ENCODE measurements at regions not wholly inside any gene's neighbourhood (a gene's known extent, or its start where the extent isn't known, plus 50 kb on each side); places are given as distances from the start of the nearest gene placed in this dataset.

DNA sequence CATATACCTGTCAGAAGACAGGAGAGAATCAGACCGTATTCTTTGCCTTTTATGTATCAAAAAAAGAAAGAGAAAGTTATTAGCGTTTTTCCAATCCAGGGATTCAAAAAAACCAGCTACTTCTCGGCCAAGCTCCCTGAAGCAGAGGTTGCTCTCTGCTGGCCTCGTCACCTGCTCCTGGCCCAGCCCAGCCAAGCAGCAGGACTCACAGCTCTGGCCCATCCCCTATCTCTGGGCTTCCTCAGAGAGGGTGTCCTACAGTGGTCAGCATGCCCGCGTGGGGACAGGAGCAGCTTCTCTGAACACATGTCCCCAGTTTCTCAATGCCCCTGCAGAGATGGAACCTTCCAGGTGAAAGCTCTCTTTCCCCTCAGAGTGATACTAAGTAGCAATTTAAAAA, 209.0 kb downstream of the URI1 start:
- DNase-seq (ENCODE audit: extremely low spot score, unreplicated experiment), result no peak
- TF ChIP-seq, protein P1, sequence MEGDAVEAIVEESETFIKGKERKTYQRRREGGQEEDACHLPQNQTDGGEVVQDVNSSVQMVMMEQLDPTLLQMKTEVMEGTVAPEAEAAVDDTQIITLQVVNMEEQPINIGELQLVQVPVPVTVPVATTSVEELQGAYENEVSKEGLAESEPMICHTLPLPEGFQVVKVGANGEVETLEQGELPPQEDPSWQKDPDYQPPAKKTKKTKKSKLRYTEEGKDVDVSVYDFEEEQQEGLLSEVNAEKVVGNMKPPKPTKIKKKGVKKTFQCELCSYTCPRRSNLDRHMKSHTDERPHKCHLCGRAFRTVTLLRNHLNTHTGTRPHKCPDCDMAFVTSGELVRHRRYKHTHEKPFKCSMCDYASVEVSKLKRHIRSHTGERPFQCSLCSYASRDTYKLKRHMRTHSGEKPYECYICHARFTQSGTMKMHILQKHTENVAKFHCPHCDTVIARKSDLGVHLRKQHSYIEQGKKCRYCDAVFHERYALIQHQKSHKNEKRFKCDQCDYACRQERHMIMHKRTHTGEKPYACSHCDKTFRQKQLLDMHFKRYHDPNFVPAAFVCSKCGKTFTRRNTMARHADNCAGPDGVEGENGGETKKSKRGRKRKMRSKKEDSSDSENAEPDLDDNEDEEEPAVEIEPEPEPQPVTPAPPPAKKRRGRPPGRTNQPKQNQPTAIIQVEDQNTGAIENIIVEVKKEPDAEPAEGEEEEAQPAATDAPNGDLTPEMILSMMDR (IDR thresholded peaks at IDR 0.05), result no peak
- H3K27ac Mint-ChIP-seq (ENCODE audit: unreplicated experiment), result no peak overlapping the region
- no peak overlapping the region for H3K4me3 Mint-ChIP-seq (ENCODE audit: unreplicated experiment)
- H3K9me3 Mint-ChIP-seq (ENCODE audit: unreplicated experiment), result no peaks in the 10 kb centered on the region
- no peaks in the 10 kb centered on the region for H3K4me1 Mint-ChIP-seq (ENCODE audit: unreplicated experiment)
- no peaks in the 10 kb centered on the region for H3K36me3 Mint-ChIP-seq (ENCODE audit: unreplicated experiment)
- H3K27me3 Mint-ChIP-seq (ENCODE audit: unreplicated experiment), result no peaks in the 10 kb centered on the region

DNA sequence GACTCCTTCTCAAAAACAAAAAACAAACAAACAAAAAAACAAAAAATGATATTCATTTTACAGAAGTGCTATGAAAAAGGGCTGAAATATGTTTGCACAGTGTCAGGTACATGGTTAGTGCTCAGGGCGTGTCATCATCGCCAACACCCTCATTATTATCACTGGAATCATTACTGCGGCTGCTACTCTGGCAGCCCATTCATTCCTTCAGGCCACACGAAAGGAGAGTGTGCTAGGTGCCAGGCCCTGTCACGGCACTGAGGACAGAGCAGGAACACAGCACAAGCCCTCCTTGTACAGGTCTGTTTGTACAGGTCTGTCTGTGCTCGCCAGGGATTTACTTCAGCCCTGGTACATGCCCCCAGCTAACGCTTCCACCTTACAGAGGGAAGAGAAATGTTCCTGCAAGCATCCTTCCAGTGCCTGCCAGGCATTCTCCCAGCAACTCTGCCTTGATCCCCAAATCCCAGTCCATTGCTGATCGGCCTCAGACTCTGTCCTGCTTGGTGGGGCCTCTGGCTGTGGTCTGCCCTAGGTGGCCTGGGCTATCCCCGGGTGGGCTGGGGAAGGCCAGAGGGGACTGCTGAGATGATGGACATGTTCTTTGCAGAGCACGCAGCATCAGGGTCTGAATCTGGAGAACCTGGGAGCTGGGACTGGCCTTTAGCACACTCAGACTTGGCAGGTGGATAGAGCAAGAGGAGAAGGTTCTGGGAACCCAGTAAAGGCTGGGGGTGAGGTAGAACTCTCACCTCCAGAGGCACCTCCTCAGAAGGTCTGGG, 210.7 kb downstream of the URI1 start:
- no peaks in the 10 kb centered on the region for H3K9me3 Mint-ChIP-seq (ENCODE audit: unreplicated experiment)
- no peaks in the 10 kb centered on the region for H3K36me3 Mint-ChIP-seq (ENCODE audit: unreplicated experiment)
- H3K27me3 Mint-ChIP-seq (ENCODE audit: unreplicated experiment), result no peaks in the 10 kb centered on the region
- no peak overlapping the region for H3K4me3 Mint-ChIP-seq (ENCODE audit: unreplicated experiment)
- no peaks in the 10 kb centered on the region for H3K4me1 Mint-ChIP-seq (ENCODE audit: unreplicated experiment)
- H3K27ac Mint-ChIP-seq (ENCODE audit: unreplicated experiment), result no peak overlapping the region
- TF ChIP-seq, protein P1 (IDR thresholded peaks at IDR 0.05), result no peak
- DNase-seq (ENCODE audit: extremely low spot score, unreplicated experiment), result no peak

DNA sequence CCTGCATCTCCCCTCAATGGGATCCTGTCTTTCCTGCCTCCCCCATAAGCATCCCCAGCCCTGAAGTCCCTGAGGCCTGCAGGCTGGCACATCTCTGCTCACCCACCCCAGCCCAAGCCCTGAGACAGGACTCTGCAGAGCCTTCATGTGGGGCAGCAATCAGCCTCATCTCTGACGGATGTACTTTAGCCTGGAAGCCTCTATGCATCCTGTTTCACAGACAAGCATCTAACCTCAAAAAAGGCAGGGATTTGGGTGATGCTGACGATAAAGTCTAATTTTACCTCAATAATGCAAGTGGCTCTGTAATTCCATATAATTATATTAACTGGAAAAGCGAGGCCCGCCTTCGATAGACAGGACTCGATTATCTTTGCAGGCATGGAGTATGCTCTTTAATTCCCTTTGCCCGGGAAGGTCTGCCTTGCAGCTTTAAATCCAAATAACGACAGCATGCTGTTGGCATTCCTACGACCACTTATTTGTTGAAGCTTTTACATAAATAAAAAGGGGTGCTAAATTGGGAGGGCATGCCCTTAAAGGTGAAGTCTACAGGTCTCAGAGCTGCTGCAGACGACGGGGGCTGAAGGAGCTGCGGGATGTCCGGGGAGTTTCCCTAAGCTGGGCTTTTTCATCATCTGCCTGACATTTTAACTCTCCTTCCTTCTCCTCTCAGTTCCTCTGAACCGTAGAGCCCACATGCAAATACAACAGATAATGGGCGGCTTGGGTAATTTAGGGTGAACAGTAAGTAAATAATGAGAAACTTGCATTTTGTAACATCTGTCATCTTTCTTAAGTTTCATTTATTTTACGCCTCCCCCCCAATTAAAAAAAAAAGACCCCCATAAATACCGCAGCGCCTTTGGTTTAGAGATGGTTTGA, 211.5 kb downstream of the URI1 start:
- no peak overlapping the region for H3K27ac Mint-ChIP-seq (ENCODE audit: unreplicated experiment)
- TF ChIP-seq, protein P1 (IDR thresholded peaks at IDR 0.05), result no peak
- H3K4me1 Mint-ChIP-seq (ENCODE audit: unreplicated experiment), result no peaks in the 10 kb centered on the region
- no peaks in the 10 kb centered on the region for H3K9me3 Mint-ChIP-seq (ENCODE audit: unreplicated experiment)
- H3K27me3 Mint-ChIP-seq (ENCODE audit: unreplicated experiment), result no peaks in the 10 kb centered on the region
- no peak overlapping the region for H3K4me3 Mint-ChIP-seq (ENCODE audit: unreplicated experiment)
- no peak for DNase-seq (ENCODE audit: extremely low spot score, unreplicated experiment)
- no peaks in the 10 kb centered on the region for H3K36me3 Mint-ChIP-seq (ENCODE audit: unreplicated experiment)

DNA sequence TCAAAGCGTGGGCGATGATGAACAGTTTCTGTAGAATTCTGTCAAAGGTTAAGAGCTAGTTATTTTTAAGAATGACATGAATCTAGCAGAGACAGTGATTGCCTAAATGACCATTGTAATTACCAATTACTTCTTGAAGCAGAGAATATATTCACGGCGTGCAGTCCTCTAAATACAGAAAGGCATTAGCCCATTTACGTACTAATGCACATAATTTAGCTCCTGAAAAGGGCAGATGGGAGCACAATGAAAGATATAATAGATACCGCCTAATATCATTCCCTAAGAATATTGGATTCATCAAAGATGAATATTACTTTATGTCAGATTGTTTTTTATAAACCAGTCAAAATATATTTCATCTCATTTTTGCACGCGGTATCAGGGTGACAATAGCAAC, 212.4 kb downstream of the URI1 start:
- no peaks in the 10 kb centered on the region for H3K27me3 Mint-ChIP-seq (ENCODE audit: unreplicated experiment)
- H3K4me3 Mint-ChIP-seq (ENCODE audit: unreplicated experiment), result no peak overlapping the region
- no peak for DNase-seq (ENCODE audit: extremely low spot score, unreplicated experiment)
- no peaks in the 10 kb centered on the region for H3K4me1 Mint-ChIP-seq (ENCODE audit: unreplicated experiment)
- H3K36me3 Mint-ChIP-seq (ENCODE audit: unreplicated experiment), result no peaks in the 10 kb centered on the region
- TF ChIP-seq, protein P1 (IDR thresholded peaks at IDR 0.05), result no peak
- no peak overlapping the region for H3K27ac Mint-ChIP-seq (ENCODE audit: unreplicated experiment)
- no peaks in the 10 kb centered on the region for H3K9me3 Mint-ChIP-seq (ENCODE audit: unreplicated experiment)

All from osteocyte (in vitro differentiated cells).